ENCODE measurements at regions not wholly inside any gene's neighbourhood (a gene's known extent, or its start where the extent isn't known, plus 50 kb on each side); places are given as distances from the start of the nearest gene placed in this dataset.
"Not testable (repeated sequence)": the region's sequence is repeated elsewhere in the genome, so short reads cannot be mapped to it uniquely, and the experiment has no call there.

- Histone ChIP-seq H3K27ac (replicated peaks) (no peak overlapping the region), H3K4me1 (no peaks in the 10 kb centered on the region), H3K36me3 (no peaks in the 10 kb centered on the region), H3K27me3 (ENCODE audit: low read depth) (no peaks in the 10 kb centered on the region), H3K9me3 (replicated peaks) (peaks cover 8% of the 10 kb centered on the region), H3K4me3 (no peak overlapping the region)
- TF ChIP-seq, protein P1, sequence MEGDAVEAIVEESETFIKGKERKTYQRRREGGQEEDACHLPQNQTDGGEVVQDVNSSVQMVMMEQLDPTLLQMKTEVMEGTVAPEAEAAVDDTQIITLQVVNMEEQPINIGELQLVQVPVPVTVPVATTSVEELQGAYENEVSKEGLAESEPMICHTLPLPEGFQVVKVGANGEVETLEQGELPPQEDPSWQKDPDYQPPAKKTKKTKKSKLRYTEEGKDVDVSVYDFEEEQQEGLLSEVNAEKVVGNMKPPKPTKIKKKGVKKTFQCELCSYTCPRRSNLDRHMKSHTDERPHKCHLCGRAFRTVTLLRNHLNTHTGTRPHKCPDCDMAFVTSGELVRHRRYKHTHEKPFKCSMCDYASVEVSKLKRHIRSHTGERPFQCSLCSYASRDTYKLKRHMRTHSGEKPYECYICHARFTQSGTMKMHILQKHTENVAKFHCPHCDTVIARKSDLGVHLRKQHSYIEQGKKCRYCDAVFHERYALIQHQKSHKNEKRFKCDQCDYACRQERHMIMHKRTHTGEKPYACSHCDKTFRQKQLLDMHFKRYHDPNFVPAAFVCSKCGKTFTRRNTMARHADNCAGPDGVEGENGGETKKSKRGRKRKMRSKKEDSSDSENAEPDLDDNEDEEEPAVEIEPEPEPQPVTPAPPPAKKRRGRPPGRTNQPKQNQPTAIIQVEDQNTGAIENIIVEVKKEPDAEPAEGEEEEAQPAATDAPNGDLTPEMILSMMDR (IDR thresholded peaks at IDR 0.05; ENCODE audit: borderline replicate concordance): no peak
- intact Hi-C loops (cut with micrococcal nuclease): loop anchor here (10.0 kb wide), 1 partner anchor 249 kb away; no protein-coding TSS in a partner anchor
- no peak for DNase-seq
Observed at GRCh38 chr2:81403508-81403907, 1099.0 kb upstream of the LRRTM1 start.

DNA sequence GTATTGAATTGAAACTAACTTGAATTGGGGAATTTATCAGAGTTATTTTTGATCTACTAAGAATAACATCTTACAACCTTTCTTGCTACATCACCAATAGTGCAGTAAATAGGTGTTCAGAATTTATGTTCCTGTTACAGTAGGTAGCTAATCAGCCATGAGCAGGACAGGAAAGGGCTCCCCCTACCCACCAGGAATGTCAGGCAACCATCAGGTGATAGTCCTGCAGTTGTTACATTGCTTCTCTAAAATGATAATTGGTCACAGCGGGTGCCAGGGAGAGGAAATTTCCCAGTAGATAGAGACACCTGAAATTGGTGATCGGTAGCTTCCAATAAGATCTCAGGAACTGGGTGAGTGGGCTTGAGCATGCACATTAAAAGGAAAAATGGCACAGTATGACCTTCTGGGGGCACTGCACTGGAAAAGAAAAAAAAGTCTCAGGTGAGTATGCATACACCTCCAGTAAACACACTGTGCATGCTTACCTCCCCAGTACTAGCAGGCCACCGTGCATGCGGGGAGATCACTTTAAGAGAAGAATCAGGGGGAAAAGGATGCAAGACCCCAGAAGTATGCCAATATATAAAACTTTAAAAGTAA, 1092.0 kb upstream of the LRRTM1 start:
- H3K36me3 ChIP-seq: no peaks in the 10 kb centered on the region
- TF ChIP-seq, protein P1 (IDR thresholded peaks at IDR 0.05; ENCODE audit: borderline replicate concordance): no peak
- no peaks in the 10 kb centered on the region for H3K27me3 ChIP-seq (ENCODE audit: low read depth)
- H3K9me3 ChIP-seq (replicated peaks): peaks cover 12% of the 10 kb centered on the region
- no peak overlapping the region for H3K27ac ChIP-seq (replicated peaks)
- intact Hi-C loops (cut with micrococcal nuclease): no loop called here
- no peak overlapping the region for H3K4me3 ChIP-seq
- H3K4me1 ChIP-seq: no peaks in the 10 kb centered on the region
- no peak for DNase-seq

GRCh38 chr2:81395746-81396145, 1091.2 kb upstream of the LRRTM1 start:
- no peaks in the 10 kb centered on the region for H3K36me3 ChIP-seq
- no peaks in the 10 kb centered on the region for H3K27me3 ChIP-seq (ENCODE audit: low read depth)
- H3K4me3 ChIP-seq: no peak overlapping the region
- H3K9me3 ChIP-seq (replicated peaks): peaks cover 16% of the 10 kb centered on the region
- intact Hi-C loops (cut with micrococcal nuclease): no loop called here
- H3K4me1 ChIP-seq: no peaks in the 10 kb centered on the region
- H3K27ac ChIP-seq (replicated peaks): no peak overlapping the region
- TF ChIP-seq, protein P1 (IDR thresholded peaks at IDR 0.05; ENCODE audit: borderline replicate concordance): no peak
- DNase-seq: no peak

- H3K27me3 ChIP-seq (ENCODE audit: low read depth): no peaks in the 10 kb centered on the region
- no peak overlapping the region for H3K4me3 ChIP-seq
- peaks cover 46% of the 10 kb centered on the region for H3K9me3 ChIP-seq (replicated peaks)
- no peaks in the 10 kb centered on the region for H3K36me3 ChIP-seq
- H3K4me1 ChIP-seq: no peaks in the 10 kb centered on the region
- intact Hi-C loops (cut with micrococcal nuclease): no loop called here
- no peak overlapping the region for H3K27ac ChIP-seq (replicated peaks)
- TF ChIP-seq, protein P1 (IDR thresholded peaks at IDR 0.05; ENCODE audit: borderline replicate concordance): no peak
- no peak for DNase-seq
Observed at GRCh38 chr2:81389203-81389602, 1084.7 kb upstream of the LRRTM1 start.

DNA sequence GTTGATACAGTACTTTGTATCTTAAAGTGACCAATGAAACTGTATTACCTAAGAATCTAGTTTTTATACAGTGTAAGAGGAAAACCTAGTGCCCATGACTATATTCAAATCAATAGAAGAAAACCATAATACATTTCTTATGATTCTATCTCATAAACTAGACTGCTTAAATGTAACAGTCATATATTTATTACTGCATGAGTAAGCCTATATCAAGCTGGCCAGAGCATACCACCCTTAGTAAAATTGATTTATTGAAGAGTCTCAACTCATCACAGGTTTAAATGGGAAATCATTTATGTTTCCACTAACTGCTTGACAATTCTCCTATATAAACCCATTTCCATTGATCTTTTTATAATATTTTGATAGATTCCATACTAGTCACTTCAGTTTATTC, 1059.2 kb upstream of the LRRTM1 start:
- Histone ChIP-seq H3K9me3 (replicated peaks) (peaks cover 13% of the 10 kb centered on the region), H3K36me3 (no peaks in the 10 kb centered on the region), H3K4me3 (no peak overlapping the region), H3K27ac (replicated peaks) (no peak overlapping the region), H3K27me3 (ENCODE audit: low read depth) (no peaks in the 10 kb centered on the region), H3K4me1 (no peaks in the 10 kb centered on the region)
- TF ChIP-seq, protein P1 (IDR thresholded peaks at IDR 0.05; ENCODE audit: borderline replicate concordance): no peak
- no peak for DNase-seq
- intact Hi-C loops (cut with micrococcal nuclease): no loop called here

- H3K27me3 ChIP-seq (ENCODE audit: low read depth); intact Hi-C loops (cut with micrococcal nuclease); H3K27ac ChIP-seq (replicated peaks); DNase-seq; H3K4me3 ChIP-seq; H3K4me1 ChIP-seq; H3K36me3 ChIP-seq: not testable (repeated sequence)
- H3K9me3 ChIP-seq (replicated peaks): peaks cover 22% of the 10 kb centered on the region
Observed at GRCh38 chr2:81362468-81362867, 1057.9 kb upstream of the LRRTM1 start.

All from left ventricle myocardium inferior (tissue), 1 donor.